Liver (tissue), 3 donors: ENCODE measurements at regions not wholly inside any gene's neighbourhood (a gene's known extent, or its start where the extent isn't known, plus 50 kb on each side); places are given as distances from the start of the nearest gene placed in this dataset.

Source experiments
- CTCF ChIP-seq: fragments of 150-350 bp; IDR thresholded peaks from 2 replicates; pipeline ENCODE4 v1.5.1; 2017; ENCODE audit warnings: improper control_type of control experiment, low read depth, low read length; ENCODE audit not compliant: missing input control
- FOXA2 ChIP-seq: IDR thresholded peaks from 2 replicates; pipeline ENCODE4 v1.6.1; 2016; ENCODE audit warnings: antibody characterized with exemption
- RAD21 ChIP-seq, 2 donors: IDR thresholded peaks; 2 replicates each; pipeline ENCODE4 v1.6.1; 2016; ENCODE audit warnings: antibody characterized with exemption in 2 of 2, mild to moderate bottlenecking in 2 of 2
- TAF1 ChIP-seq: conservative IDR thresholded peaks from 2 replicates; pipeline ENCODE4 v1.6.1; 2016; ENCODE audit warnings: antibody characterized with exemption, mild to moderate bottlenecking
- donor health status: healthy.
- donor health status: healthy.

- TF ChIP-seq CTCF (no peak), RAD21 (IDR thresholded peaks at IDR 0.05) (no peak), FOXA2 (no peak), TAF1 (no peak)
These were observed 69.8 kb downstream of the MRM1 start for GRCh38 chr17:36671144-36671543.
